HG03354 (cell line): ENCODE measurements at regions not wholly inside any gene's neighbourhood (a gene's known extent, or its start where the extent isn't known, plus 50 kb on each side); places are given as distances from the start of the nearest gene placed in this dataset.

ENCODE experiments used
- ATAC-seq: cut with Tn5 transposase; IDR thresholded peaks from one replicate; pipeline ENCODE4 v1.9.1; 2021; ENCODE audit warnings: mild to moderate bottlenecking; ENCODE audit not compliant: unreplicated experiment, poor library complexity, severe bottlenecking

DNA sequence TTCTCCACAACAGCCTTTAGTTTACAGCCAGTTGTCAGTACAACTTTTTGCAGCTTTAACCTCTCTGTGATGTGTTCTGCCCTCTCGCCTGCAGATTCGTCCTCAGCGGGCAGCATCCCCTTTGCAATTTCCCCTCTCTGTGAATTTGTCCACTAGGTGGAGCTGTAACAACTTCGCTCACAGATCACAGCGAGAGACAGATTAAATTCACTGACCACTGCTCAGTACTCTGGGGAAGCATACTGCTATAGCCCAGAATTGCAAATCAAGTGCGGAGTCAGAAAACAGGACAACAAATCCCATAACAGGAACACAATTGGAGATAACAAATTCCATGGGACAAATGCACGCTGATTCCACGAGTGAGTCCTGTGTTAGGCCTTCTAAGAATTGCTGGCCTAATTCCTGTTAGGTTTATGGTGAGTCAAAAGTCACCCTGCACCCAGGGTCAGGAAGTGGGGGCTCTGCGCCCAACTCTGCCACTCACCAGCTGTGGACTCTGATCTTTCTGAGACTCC, 2124.9 kb downstream of the MAT2B start:
- ATAC-seq, result peak; percentile 89

DNA sequence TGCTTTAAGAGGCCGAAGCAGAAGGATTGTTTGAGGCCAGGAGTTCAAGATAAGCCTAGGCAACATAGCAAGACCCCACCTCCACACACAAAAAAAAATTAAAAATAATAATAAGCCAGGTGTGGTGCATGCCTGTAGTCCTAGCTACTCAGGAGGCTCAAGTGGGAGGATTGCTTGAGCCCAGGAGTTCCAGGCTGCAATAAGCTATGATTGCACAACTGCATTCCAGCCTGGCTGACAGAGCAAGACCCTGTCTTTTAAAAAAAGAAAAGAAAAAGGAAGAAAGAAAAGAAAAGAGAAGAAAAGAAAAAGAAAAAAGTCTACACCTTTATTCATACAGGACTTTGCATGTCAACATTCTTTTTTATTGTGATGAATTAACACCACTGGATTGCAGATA, 2125.8 kb downstream of the MAT2B start:
- no peak for ATAC-seq

DNA sequence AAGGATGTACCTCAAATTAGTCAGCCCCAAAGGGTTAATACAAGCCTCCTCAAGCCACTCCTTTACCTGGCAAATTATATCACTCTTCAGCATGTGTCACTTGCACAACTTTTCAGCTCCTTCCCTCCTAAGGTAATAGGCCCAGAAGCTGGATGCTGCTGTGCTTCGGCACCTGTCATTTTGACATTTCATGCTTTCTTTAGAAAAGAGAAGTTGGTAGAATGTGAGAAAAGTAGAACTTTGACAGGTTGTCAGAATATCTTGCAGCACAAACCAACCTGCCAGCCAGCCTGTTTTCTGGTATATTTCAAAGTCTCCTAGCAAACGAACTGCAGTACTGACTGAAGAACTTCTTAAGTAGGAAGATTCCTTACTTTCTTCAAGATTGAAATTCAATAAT, 2136.9 kb downstream of the MAT2B start:
- no peak for ATAC-seq

DNA sequence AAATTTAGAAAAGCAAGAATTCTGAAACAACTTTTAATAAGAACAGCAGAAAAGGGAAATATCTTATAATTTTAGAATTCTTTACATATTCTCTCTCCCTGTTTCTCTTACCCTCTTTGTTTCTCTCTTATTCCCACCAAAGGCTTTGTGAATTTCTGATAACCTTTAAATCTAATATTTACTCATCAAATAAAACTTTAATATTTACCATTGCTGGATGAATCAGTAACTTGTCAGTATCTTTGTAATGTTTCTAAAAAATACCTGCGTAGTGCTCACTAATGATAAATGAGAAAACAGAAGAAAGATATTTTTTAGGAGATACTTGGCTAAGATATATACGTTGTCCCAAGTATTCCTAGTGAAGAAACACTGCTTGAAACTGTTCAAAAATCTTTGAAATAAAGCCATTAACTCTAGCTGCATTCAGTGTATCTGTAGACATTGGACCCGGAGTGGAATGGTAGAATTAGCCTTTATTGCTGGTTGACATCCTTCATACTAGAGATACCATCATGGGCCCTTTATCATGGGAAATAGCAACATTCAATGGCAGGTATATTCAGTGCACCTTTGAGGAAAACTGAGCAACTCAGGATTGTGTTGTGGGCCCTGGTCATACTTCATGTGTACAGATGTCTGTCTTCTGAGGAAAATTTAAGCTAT, 2160.4 kb downstream of the MAT2B start:
- no peak for ATAC-seq

DNA sequence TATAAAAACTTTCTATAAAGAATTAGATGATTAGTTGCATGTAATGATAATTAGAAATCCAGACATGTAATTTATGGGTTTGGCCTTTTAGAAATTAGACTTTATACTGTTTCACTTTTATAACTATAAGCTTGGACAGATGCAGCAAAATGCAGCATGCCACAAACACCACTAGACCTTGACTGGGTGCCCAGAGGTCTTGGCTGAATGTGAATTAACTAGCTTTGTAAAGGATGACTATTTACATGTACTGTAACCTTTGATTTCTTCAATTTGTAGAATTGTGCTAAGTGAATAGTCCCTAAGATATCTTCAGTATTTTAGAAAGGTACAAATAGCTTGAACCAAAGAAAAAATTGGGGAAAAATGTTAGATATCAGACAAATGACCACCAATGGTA, 2168.1 kb downstream of the MAT2B start:
- ATAC-seq, result no peak

DNA sequence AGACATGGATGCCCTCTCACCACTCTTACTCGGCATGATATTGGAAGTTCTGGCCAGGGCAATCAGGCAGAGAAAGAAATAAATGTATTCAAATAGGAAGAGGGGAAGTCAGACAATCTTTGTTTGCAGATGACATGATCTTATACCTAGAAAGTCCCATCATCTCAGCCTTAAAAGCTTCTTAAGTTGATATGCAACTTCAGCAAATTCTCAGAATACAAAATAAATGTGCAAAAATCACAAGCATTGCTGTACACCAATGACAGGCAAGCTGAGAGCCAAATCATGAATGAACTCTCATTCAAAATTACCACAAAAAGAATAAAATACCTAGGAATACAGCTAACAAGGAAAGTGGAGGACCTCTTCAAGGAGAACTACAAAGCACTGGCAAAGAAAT, 2190.4 kb downstream of the MAT2B start:
- ATAC-seq, result no peak

DNA sequence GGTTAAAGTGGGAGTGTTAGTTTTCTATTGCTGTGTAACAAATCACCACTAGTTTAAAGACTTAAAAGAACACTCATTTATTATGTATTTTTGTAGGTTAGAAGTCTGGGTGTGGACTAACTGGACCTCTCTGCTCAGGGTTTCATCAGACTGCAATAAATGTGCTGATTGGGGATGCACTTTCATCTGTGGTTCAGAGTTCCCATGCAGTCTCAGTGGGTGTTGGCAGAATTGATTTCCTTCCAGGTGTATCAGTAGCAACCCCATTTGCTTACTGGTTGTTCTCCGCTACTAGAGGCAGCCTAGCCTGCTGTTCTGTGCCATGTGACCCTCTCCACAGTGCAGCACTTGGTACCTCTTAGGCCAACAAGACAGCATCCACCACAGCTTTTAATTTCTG, 2200.5 kb downstream of the MAT2B start:
- no peak for ATAC-seq

DNA sequence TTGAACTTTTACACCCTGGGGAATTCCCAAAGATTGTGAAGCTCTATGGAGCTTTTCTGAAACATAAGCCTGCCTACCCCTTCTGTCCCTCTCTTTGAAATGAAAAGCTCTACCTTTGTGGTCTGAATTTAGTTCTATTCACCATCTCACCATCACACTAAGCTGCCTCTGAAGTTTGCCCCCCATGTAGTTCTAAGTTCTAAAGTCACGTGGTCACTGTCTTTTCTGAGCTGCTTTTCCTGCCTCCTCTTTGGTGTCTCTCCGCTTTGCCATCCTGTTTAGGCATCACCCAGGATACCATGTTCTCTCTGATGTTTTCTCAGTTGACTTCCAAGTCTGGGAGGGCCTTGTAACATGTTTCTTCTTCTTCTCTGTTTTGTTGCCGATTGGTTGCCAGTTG, 2206.6 kb downstream of the MAT2B start:
- no peak for ATAC-seq

DNA sequence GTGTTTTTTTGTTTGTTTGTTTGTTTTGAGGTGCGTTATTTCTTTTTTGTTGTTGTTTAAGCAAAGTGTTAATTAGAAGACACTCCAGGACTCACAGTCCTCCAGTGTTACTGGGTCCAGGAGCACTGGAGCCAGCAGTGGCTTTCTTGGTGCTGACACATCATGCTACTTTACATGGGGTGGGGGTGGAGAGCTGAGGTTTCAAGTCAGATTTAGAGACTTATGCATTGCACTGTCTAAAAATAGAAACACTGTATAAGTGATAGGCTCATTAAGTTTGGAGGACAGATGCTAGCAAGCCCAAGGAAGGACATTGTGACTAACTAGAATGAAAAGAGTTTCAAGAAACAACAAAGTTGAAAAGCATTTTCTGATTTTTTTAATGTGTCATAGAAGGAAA, 2209.2 kb downstream of the MAT2B start:
- no peak for ATAC-seq

DNA sequence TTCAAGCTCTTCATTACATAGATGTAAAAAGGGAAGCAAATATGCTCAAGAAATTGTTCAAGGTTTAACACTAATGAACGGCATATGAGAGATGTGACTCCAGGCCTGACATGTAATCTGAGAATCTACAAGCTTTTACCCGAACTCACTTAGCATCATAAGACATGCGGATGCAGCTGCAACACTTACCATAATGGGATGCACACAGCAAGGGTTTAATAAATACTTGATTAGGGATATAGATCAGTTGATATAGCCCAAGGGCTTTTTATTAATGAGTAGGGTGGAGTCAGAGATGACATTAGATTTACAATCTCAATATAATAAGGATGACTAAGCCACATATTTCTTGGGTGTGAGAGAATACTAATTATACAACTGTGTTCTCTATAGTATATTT, 2215.5 kb downstream of the MAT2B start:
- ATAC-seq, result no peak

DNA sequence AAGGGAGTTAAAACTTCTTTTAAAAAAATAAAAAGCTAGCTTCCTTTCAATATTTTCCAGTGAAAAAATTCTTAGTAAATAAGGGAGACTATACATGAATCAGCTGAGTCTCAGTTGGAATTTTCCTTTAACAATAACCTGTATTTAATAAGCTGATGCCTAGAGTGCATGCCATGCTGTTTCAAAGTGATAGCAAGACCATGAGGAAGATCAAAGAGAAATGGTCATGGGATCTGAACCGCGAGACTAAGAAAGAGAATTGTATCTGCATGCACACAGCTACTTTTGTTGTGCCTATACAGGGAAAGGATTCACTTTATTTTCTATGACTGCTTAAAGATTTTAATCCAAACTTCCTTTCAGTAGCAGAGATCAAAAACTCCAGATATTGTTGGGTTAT, 2217.0 kb downstream of the MAT2B start:
- ATAC-seq, result no peak

DNA sequence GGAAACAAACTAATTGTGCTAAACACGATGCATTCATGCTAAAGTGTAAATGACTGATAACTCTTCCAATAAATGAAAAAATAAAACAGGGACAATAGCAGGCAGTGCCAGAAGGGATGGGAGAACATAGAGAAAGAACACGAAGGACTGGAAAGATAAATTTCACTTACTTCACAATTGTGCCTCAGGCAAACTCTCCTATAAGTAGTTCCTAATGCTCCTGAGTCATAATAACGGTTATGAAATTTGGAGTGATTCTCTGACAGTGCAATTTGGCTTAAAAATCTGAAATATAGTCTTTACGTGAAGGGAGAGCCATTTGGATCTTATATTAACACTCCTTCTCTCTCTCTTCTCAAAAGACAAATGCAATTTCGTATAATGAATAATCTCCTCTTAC, 2218.5 kb downstream of the MAT2B start:
- no peak for ATAC-seq

DNA sequence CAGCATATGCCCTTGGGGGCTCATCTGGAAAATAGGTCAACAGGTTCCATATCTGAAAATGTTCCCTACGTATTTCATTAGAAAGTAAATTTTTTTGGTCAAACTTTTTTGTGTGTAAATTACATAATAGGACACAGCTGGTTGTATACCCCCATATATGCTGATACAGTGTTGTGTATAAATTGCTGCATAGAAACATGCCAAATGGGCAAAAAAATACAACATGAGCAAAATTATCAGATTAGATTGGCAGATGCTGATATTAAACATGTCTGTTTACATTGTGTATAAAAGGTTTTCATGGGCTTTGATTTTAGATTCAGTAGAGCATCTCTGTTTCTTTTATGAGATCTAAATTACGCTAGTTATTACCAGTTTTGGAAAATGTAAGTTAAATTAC, 2223.0 kb downstream of the MAT2B start:
- ATAC-seq, result no peak

DNA sequence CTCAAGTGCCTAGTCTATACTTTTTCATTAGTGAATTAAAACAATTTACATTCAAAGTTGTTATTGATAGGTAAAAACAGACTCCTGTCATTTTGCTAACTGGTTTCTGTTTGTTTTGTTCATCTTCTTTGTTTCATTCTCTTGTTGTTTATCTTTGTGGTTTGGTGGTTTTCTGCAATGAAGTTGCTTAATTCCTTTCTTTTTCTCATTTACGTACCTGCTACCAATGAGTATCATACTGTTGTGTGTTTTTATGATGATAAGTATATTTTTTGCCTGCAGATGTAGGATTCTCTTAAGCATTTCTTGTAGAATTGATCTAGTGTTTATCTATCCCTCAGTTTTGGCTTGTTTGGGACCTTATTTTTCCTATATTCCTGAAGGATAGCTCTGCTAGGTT, 2230.0 kb downstream of the MAT2B start:
- ATAC-seq, result no peak

DNA sequence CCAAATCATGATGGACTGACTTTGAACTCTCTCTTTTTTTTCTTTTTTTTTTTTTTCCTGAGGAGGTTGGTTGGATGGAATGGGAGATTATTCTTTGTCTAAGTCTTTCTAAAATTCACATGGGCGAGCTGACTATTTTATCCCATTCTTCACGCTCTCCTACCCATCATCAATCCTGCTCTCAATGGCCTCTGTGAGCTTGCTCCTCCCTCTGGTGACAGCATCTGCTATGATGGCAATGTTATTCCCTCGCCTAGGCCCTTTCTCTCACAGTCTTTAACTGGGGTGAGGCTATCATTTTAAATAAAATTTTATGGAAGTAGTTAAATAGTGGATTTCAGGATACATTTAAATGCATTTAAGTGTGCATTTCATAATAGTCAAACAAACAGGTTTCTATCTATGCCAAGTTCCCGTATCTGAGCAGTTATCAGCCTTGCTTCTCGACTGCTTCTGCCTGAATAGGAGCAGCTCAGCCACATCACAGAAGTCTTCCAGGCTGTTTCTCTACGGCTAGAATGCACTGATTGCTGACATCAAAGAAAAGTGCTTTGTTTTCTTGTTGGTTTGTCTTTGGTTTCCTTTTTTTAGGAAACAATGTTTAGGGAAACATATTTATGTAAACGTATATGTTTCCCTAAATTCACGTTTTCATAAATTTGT, 2233.8 kb downstream of the MAT2B start:
- ATAC-seq, result no peak

DNA sequence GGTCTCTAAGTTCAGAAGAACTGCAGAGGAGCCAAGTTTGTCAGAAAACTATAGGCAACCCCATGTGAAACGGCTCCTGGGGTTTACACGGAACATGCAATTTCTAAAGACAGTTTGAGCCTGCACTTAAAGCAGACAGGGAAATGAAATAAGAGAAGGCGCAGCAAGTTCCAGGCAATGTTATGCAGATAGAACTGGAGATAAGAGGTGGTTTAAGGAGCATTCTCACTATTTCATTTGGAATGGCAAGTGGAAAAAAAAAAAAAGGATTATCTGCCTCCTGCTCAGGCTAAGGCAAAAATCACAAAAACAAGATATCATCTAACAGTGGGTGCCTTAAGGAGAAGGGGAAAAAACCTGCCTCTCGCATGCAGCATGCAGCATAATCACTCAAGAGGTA, 2252.4 kb downstream of the MAT2B start:
- no peak for ATAC-seq

DNA sequence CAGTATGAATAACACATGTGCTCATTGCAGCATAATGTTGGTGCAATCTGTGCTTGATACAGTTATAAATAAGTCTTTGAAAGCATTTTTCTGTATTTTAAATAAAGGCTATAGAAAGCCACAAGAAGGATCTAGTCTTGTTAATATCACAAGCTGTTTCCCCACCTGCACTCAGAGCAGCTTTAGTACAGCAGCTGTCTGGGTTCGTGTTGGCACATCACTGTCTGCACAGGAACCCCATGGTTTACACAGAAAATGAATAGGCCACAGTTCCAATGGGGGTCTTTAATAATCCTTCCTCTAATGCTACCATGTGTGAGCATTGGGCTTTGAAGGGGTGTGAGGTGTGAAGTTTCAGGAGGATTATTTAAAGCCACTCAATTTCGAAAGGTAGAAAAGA, 2269.7 kb downstream of the MAT2B start:
- ATAC-seq, result no peak

DNA sequence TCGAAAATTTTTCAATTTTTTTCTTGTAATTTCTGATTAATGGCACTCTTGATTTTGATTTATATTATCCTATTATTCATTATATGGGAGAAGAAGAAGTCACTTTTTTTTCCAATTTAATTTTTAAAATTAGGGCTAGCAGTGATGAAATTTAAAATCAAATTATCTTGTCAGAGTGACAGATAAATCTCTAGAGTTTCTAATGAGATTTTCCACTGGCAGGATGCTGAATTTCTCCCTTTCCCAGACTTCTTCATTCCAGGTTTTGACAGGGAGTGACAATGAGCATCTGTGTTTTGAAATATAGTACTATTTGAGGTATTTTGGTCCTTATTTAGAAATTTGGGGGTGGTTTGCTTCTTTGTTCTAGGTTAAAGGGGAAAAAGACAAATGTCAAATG, 2274.1 kb downstream of the MAT2B start:
- ATAC-seq, result no peak

DNA sequence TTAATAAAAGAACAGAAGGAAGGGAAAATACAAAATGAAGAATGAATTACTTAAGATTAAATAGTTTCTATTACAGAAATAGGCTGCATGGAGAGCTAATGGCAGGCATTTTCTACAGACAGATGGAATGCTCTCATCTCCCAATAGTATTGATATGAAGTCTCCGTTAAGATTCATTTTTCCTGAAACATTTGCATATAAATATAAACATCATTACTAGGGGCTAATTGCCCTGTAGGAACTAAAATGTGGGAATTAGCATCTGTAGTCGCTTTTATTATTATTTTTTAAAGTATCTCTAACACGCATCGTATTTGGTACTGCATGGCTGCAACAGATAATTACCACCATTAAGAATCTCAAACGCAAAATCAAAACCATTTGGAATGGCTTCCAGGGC, 2275.5 kb downstream of the MAT2B start:
- ATAC-seq, result no peak

DNA sequence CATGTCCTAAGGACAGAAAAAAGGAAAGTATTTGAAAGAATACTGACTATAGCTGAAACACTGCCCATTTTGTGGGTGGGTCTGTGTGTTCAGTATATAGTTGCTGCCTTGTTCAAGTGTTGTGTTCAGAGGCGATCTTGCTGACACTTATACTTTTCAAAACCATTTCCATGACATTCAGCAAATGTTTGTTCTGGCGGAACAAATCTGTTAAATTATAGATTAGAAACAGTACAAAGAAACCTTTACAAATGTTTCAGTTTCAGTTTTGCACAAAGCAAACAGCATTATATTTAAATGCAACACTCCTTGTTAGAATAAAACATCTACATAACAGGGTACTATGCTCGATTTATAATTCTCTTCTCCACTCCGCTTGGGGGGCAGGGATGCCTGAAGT, 2276.3 kb downstream of the MAT2B start:
- no peak for ATAC-seq

DNA sequence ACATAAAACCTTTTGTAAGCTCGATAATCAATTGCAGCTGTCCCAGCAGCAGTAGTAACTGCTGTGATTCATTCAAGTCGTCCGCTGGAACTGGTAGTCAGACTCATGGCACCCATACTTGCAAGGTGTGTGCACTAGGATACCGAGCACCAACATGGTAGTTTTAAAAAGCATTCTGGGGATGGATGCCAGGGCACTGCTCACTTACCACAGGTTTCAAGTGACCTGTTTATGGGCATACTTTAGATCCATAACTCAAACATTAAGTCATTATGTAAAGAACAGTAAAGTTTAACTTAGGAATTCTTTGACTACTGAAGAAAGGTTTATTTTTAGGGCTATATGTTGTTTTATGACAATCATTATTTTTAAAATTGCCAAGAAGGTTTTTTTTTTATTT, 2277.6 kb downstream of the MAT2B start:
- no peak for ATAC-seq

DNA sequence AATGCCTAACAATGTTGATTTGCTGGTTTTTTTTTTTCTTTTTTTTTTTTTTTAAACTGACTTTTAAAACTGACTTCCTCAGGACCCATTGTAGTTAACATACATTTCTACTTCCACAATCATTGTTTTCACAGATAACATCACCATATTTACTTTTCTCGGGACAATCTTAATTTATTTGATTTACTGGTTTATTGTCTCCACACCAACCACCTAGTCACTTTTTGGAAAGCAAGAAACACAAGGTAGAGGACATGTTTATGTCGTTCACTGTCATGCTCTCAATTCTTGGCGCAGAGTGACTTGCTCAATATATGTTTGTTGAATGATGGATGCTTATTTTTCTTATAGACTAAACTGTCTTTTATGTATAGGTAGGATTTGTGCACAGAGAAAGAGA, 2280.7 kb downstream of the MAT2B start:
- no peak for ATAC-seq
